LNCaP clone FGC (cell line): ENCODE measurements at regions not wholly inside any gene's neighbourhood (a gene's known extent, or its start where the extent isn't known, plus 50 kb on each side); places are given as distances from the start of the nearest gene placed in this dataset.

ENCODE experiments used
- DNase-seq: peaks from one replicate; pipeline ENCODE4 v3.0.0-alpha.2; 2011; ENCODE audit warnings: low read depth
- H3K4me3 ChIP-seq: 2 replicates; pipeline ENCODE4 v1.5.1; 2011; ENCODE audit warnings: mild to moderate bottlenecking, low read depth, low read length, control low read depth
- TF ChIP-seq, protein P1 (sequence below): IDR thresholded peaks from 2 replicates; pipeline ENCODE4 v1.5.1; 2012; ENCODE audit warnings: mild to moderate bottlenecking; ENCODE audit not compliant: control insufficient read depth, insufficient read depth; ENCODE audit errors: extremely low read depth

DNA sequence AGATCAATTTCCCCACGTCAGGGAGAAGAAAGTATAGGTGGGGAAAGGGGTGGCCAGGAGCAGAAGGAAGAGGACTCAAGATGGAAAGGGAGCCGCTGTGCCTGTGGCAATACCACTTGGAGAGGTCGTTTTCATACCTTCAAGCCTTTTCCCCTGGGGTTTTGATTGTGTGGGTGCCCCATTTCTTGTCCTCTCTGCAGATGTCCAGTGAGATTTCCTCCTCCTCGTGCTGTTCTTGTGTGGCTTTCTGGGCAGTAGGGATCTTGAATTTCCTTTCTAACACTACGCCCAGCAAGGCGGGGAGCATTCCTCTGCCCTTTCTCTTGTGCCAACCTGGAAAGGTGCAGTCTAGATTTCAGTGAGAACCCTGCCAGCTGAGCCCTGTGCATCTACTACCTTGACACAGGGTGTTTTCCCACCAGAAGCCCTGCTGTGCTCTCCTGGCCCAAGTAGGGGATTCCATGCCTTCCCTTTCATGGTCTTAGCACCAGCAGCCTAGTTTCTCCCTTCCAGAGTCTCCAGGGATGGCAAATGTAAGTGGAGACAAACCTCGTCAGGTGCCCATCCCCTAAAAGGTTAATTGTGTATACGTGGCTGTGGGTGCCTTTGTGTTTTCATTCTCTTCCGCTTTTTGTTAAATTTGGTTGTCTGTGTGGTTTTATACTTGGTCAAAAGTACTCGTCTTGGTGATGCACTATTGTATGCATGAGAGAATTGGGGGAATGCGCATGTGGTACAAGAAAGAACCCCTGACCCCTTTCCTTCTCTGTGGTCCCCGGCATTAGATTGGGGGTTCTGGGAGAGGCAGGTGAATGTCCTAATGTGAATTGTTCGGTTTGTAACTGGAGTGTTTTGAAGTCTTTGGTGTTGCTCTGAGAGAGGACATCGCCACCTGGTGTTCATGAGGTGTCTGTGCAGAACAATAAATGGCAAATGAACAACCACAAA, 71.4 kb upstream of the MPEG1 start:
- peak; percentile 14 for DNase-seq
- TF ChIP-seq, protein P1, sequence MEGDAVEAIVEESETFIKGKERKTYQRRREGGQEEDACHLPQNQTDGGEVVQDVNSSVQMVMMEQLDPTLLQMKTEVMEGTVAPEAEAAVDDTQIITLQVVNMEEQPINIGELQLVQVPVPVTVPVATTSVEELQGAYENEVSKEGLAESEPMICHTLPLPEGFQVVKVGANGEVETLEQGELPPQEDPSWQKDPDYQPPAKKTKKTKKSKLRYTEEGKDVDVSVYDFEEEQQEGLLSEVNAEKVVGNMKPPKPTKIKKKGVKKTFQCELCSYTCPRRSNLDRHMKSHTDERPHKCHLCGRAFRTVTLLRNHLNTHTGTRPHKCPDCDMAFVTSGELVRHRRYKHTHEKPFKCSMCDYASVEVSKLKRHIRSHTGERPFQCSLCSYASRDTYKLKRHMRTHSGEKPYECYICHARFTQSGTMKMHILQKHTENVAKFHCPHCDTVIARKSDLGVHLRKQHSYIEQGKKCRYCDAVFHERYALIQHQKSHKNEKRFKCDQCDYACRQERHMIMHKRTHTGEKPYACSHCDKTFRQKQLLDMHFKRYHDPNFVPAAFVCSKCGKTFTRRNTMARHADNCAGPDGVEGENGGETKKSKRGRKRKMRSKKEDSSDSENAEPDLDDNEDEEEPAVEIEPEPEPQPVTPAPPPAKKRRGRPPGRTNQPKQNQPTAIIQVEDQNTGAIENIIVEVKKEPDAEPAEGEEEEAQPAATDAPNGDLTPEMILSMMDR, result peak; percentile 91
- no peak overlapping the region for H3K4me3 ChIP-seq

- DNase-seq, result no peak
- TF ChIP-seq, protein P1, result no peak
- no peak overlapping the region for H3K4me3 ChIP-seq
These were observed 70.6 kb upstream of the MPEG1 start for GRCh38 chr11:59283311-59283710.

GRCh38 chr11:59281177-59281576, 68.5 kb upstream of the MPEG1 start:
- H3K4me3 ChIP-seq, result no peak overlapping the region
- TF ChIP-seq, protein P1, result no peak
- DNase-seq, result no peak

DNA sequence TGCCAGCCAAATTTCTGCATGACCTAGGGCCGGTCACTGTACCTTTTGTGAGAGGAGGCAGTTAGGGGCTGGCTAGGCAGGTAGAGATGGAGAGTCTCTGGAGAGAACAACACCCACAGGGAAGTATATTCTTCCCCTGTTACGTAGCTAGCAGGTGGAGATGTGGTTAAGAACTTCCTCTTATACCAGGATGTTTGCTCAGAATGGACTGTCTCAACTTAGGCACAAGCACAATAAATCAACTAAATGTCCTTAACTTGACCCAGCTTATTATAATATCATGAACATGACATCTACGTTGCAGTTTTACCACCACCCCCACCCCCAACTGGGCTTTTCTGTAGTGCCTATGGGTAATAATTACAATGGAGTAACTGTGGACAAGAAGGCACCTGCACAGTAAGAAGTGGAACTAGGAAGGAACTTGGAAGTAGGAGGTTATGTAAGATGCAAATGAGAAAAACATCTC, 60.7 kb upstream of the MPEG1 start:
- TF ChIP-seq, protein P1, result no peak
- peak; percentile 83 for DNase-seq
- no peak overlapping the region for H3K4me3 ChIP-seq

- TF ChIP-seq, protein P1, result no peak
- H3K4me3 ChIP-seq, result no peak overlapping the region
These were observed 60.1 kb upstream of the MPEG1 start for GRCh38 chr11:59272771-59273372.

GRCh38 chr11:59271811-59272327, 59.1 kb upstream of the MPEG1 start:
- no peak overlapping the region for H3K4me3 ChIP-seq
- TF ChIP-seq, protein P1, result no peak
- no peak for DNase-seq

More at GRCh38 chr11:59272771-59273372, 60.1 kb upstream of the MPEG1 start:
- DNase-seq, result no peak
